ENCODE measurements at regions not wholly inside any gene's neighbourhood (a gene's known extent, or its start where the extent isn't known, plus 50 kb on each side); places are given as distances from the start of the nearest gene placed in this dataset.

GRCh38 chr13:31649766-31650165 is 89.6 kb upstream of the RXFP2 start:
- Histone ChIP-seq H3K79me2 (ENCODE audit: control insufficient read depth, insufficient read depth, low read length) (no peaks in the 10 kb centered on the region), H3K4me2 (ENCODE audit: extremely low read depth, insufficient read depth, low read length) (no peak overlapping the region), H3K4me3 (replicated peaks in 1 of 4; ENCODE audit: control extremely low read depth in 1 of 4, insufficient read depth in 1 of 4, low read depth in 3 of 4, low read length in 4 of 4) (no peak overlapping the region), H3K27me3 (ENCODE audit: control insufficient read depth, insufficient read depth, low read length) (no peaks in the 10 kb centered on the region), H4K20me1 (ENCODE audit: control insufficient read depth, extremely low read depth, insufficient read depth, low read length) (no peaks in the 10 kb centered on the region), H3K9me3 (ENCODE audit: control insufficient read depth, insufficient read depth, low read depth, low read length) (no peaks in the 10 kb centered on the region), H3K27ac (ENCODE audit: insufficient read depth, low read length) (no peak overlapping the region), H3K4me1 (ENCODE audit: control insufficient read depth, extremely low read depth, insufficient read depth, low read length) (no peaks in the 10 kb centered on the region), H3K36me3 (ENCODE audit: control insufficient read depth, insufficient read depth, low read length) (no peaks in the 10 kb centered on the region), H3K9ac (ENCODE audit: insufficient read depth, low read length) (no peak overlapping the region), H2AFZ (ENCODE audit: low read length) (no peak overlapping the region)
- DNase-seq (ENCODE audit: low read depth in 2 of 2): no peak
- TF ChIP-seq EZH2 (IDR thresholded peaks at IDR 0.05; ENCODE audit: low read length, missing control alignments) (no peak), CTCF (conservative IDR thresholded peaks at IDR 0.05 in 1 of 2, IDR thresholded peaks at IDR 0.05 in 1 of 2; ENCODE audit: low read depth in 1 of 2, low read length in 2 of 2) (no peak)

GRCh38 chr13:31653730-31654129 is 85.6 kb upstream of the RXFP2 start:
- no peak overlapping the region for H3K27ac ChIP-seq (ENCODE audit: insufficient read depth, low read length)
- no peak overlapping the region for H3K9ac ChIP-seq (ENCODE audit: insufficient read depth, low read length)
- H3K4me3 ChIP-seq (replicated peaks in 1 of 4; ENCODE audit: control extremely low read depth in 1 of 4, insufficient read depth in 1 of 4, low read depth in 3 of 4, low read length in 4 of 4): no peak overlapping the region
- no peak overlapping the region for H3K4me2 ChIP-seq (ENCODE audit: extremely low read depth, insufficient read depth, low read length)
- TF ChIP-seq CTCF (conservative IDR thresholded peaks at IDR 0.05 in 1 of 2, IDR thresholded peaks at IDR 0.05 in 1 of 2; ENCODE audit: low read depth in 1 of 2, low read length in 2 of 2) (no peak), EZH2 (IDR thresholded peaks at IDR 0.05; ENCODE audit: low read length, missing control alignments) (no peak)
- no peaks in the 10 kb centered on the region for H3K4me1 ChIP-seq (ENCODE audit: control insufficient read depth, extremely low read depth, insufficient read depth, low read length)
- no peaks in the 10 kb centered on the region for H3K79me2 ChIP-seq (ENCODE audit: control insufficient read depth, insufficient read depth, low read length)
- H3K9me3 ChIP-seq (ENCODE audit: control insufficient read depth, insufficient read depth, low read depth, low read length): no peaks in the 10 kb centered on the region
- no peak overlapping the region for H2AFZ ChIP-seq (ENCODE audit: low read length)
- no peaks in the 10 kb centered on the region for H4K20me1 ChIP-seq (ENCODE audit: control insufficient read depth, extremely low read depth, insufficient read depth, low read length)
- H3K27me3 ChIP-seq (ENCODE audit: control insufficient read depth, insufficient read depth, low read length): no peaks in the 10 kb centered on the region
- no peak for DNase-seq (ENCODE audit: low read depth in 2 of 2)
- no peaks in the 10 kb centered on the region for H3K36me3 ChIP-seq (ENCODE audit: control insufficient read depth, insufficient read depth, low read length)

- H3K27ac ChIP-seq (ENCODE audit: insufficient read depth, low read length): no peak overlapping the region
- no peak overlapping the region for H3K9ac ChIP-seq (ENCODE audit: insufficient read depth, low read length)
These were observed 75.3 kb upstream of the RXFP2 start for GRCh38 chr13:31663880-31664585.

More at GRCh38 chr13:31663880-31664585, 75.3 kb upstream of the RXFP2 start:
- Histone ChIP-seq H3K4me3 (replicated peaks in 1 of 4; ENCODE audit: control extremely low read depth in 1 of 4, insufficient read depth in 1 of 4, low read depth in 3 of 4, low read length in 4 of 4) (no peak overlapping the region), H3K4me1 (ENCODE audit: control insufficient read depth, extremely low read depth, insufficient read depth, low read length) (no peaks in the 10 kb centered on the region), H2AFZ (ENCODE audit: low read length) (no peak overlapping the region), H3K79me2 (ENCODE audit: control insufficient read depth, insufficient read depth, low read length) (no peaks in the 10 kb centered on the region), H3K4me2 (ENCODE audit: extremely low read depth, insufficient read depth, low read length) (no peak overlapping the region), H3K36me3 (ENCODE audit: control insufficient read depth, insufficient read depth, low read length) (no peaks in the 10 kb centered on the region), H3K9me3 (ENCODE audit: control insufficient read depth, insufficient read depth, low read depth, low read length) (no peaks in the 10 kb centered on the region), H4K20me1 (ENCODE audit: control insufficient read depth, extremely low read depth, insufficient read depth, low read length) (no peaks in the 10 kb centered on the region), H3K27me3 (ENCODE audit: control insufficient read depth, insufficient read depth, low read length) (no peaks in the 10 kb centered on the region)
- no peak for DNase-seq (ENCODE audit: low read depth in 2 of 2)
- no peak for TF ChIP-seq EZH2 (IDR thresholded peaks at IDR 0.05; ENCODE audit: low read length, missing control alignments)
- no peak for TF ChIP-seq CTCF (conservative IDR thresholded peaks at IDR 0.05 in 1 of 2, IDR thresholded peaks at IDR 0.05 in 1 of 2; ENCODE audit: low read depth in 1 of 2, low read length in 2 of 2)

Data from fibroblast of lung (primary cell).